A549 (cell line): ENCODE measurements at regions not wholly inside any gene's neighbourhood (a gene's known extent, or its start where the extent isn't known, plus 50 kb on each side); places are given as distances from the start of the nearest gene placed in this dataset.

Experiments used
- ATAC-seq, 2 experiments: fragments of 200-7000 bp in 1 of 2; fragments of >200 bp in 1 of 2; cut with Nextera tagmentation in 1 of 2; cut with Tn5 transposase in 1 of 2; 3 replicates each; pipeline versions ENCODE4 v1.8.0 to v1.9.1; 2018 to 2020; ENCODE audit warnings: mild to moderate bottlenecking in 1 of 2, moderate library complexity in 1 of 2
- CTCF ChIA-PET: fragments of 300-600 bp; sonication (Branson Sonifier 250); formaldehyde crosslinking; extraction: SDS; loops from one replicate; lab custom pipeline; 2021; ENCODE audit warnings: antibody characterized with exemption, inconsistent platforms; lab: Yijun Ruan, JAX
- POLR2A ChIA-PET: fragments of 350-600 bp; formaldehyde crosslinking; extraction: SDS; loops from one replicate; lab custom pipeline; 2021; ENCODE audit warnings: antibody characterized with exemption, inconsistent platforms; lab: Yijun Ruan, JAX
- DNase-seq, 2 experiments: peaks; one replicate each; pipeline versions ENCODE4 v3.0.0 to v3.0.0-alpha.2; 2011 to 2016; ENCODE audit warnings: low read depth in 1 of 2, low spot score in 1 of 2
- FAIRE-seq: peaks from 2 replicates; lab custom pipeline; 2011; peaks lifted over from hg19 to GRCh38; lab: Jason Lieb, UNC
- H3K27ac ChIP-seq, 2 experiments: fragments of >200 bp; sonication (Bioruptor Twin); formaldehyde crosslinking; 3 replicates each; pipeline ENCODE4 v1.5.1; 2016 to 2017
- H3K4me1 ChIP-seq: fragments of >200 bp; sonication (Bioruptor Twin); formaldehyde crosslinking; 3 replicates; pipeline ENCODE4 v1.6.1; 2016
- H3K4me2 ChIP-seq: fragments of >200 bp; sonication (Bioruptor Twin); formaldehyde crosslinking; 3 replicates; pipeline ENCODE4 v1.6.1; 2016
- H3K4me3 ChIP-seq: fragments of >200 bp; sonication (Bioruptor Twin); formaldehyde crosslinking; 3 replicates; pipeline ENCODE4 v1.5.1; 2016
- H3K9me3 ChIP-seq: fragments of >200 bp; sonication (Bioruptor Twin); formaldehyde crosslinking; 3 replicates; pipeline ENCODE4 v1.6.1; 2016
- CBX2 ChIP-seq: fragments of 200-600 bp; sonication (generic); IDR thresholded peaks from 2 replicates; pipeline ENCODE4 v1.6.1; 2016; ENCODE audit warnings: low read depth, mild to moderate bottlenecking, borderline replicate concordance
- CBX8 ChIP-seq: fragments of 200-600 bp; sonication (generic); IDR thresholded peaks from 2 replicates; pipeline ENCODE4 v1.6.1; 2016
- CEBPB ChIP-seq, 2 experiments: fragments of >200 bp in 1 of 2; sonication (Bioruptor Twin) in 1 of 2; formaldehyde crosslinking in 1 of 2; IDR thresholded peaks; 2 replicates each; pipeline ENCODE4 v1.6.1; 2012 to 2016
- CHD2 ChIP-seq: fragments of 150-350 bp; IDR thresholded peaks from 2 replicates; pipeline ENCODE4 v1.6.1; 2014; ENCODE audit warnings: low read length; ENCODE audit not compliant: partially characterized antibody
- CHD4 ChIP-seq: fragments of 200-600 bp; sonication (generic); IDR thresholded peaks from 2 replicates; pipeline ENCODE4 v1.6.1; 2016; ENCODE audit warnings: antibody characterized with exemption, mild to moderate bottlenecking, borderline replicate concordance
- FOSB ChIP-seq: fragments of 250-450 bp; sonication (Bioruptor Pico); IDR thresholded peaks from 2 replicates; pipeline ENCODE4 v1.5.0; 2020; ENCODE audit warnings: mild to moderate bottlenecking, moderate library complexity
- FOSL2 ChIP-seq, 2 experiments: fragments of 450-650 bp in 1 of 2; fragments of >200 bp in 1 of 2; sonication (Bioruptor Twin) in 1 of 2; formaldehyde crosslinking; IDR thresholded peaks; 2 replicates each; pipeline versions ENCODE4 v1.5.0 to v1.6.1; 2016 to 2020; ENCODE audit warnings: mild to moderate bottlenecking in 1 of 2, moderate library complexity in 1 of 2
- FOXS1 ChIP-seq: fragments of 250-450 bp; sonication (Bioruptor Pico); IDR thresholded peaks from 2 replicates; pipeline ENCODE4 v1.5.0; 2020; ENCODE audit warnings: mild to moderate bottlenecking, moderate library complexity
- GATA3 ChIP-seq: IDR thresholded peaks from 2 replicates; pipeline ENCODE4 v1.6.1; 2012; ENCODE audit warnings: borderline replicate concordance
- HDAC2 ChIP-seq: fragments of 200-600 bp; sonication (generic); IDR thresholded peaks from 2 replicates; pipeline ENCODE4 v1.6.1; 2016
- HEYL ChIP-seq: fragments of 250-450 bp; sonication (Bioruptor Pico); IDR thresholded peaks from 2 replicates; pipeline ENCODE4 v1.8.0; 2021; ENCODE audit warnings: mild to moderate bottlenecking, moderate library complexity
- HOXA7 ChIP-seq: fragments of 250-450 bp; sonication (Bioruptor Pico); IDR thresholded peaks from 2 replicates; pipeline ENCODE4 v1.5.0; 2020; ENCODE audit warnings: mild to moderate bottlenecking, moderate library complexity
- HOXB13 ChIP-seq: fragments of 250-450 bp; sonication (Bioruptor Pico); IDR thresholded peaks from 2 replicates; pipeline ENCODE4 v1.5.0; 2020; ENCODE audit warnings: low read depth, mild to moderate bottlenecking, moderate library complexity
- HOXB5 ChIP-seq: fragments of 250-450 bp; sonication (Bioruptor Pico); IDR thresholded peaks from 2 replicates; pipeline ENCODE4 v1.5.0; 2020; ENCODE audit warnings: mild to moderate bottlenecking, moderate library complexity
- JUN ChIP-seq, 2 experiments: fragments of >200 bp; sonication (Bioruptor Twin); formaldehyde crosslinking; IDR thresholded peaks; 2 replicates in 1 of 2; 3 replicates in 1 of 2; pipeline ENCODE4 v1.6.1; 2016 to 2017
- JUNB ChIP-seq: fragments of >200 bp; sonication (Bioruptor Twin); formaldehyde crosslinking; IDR thresholded peaks from 2 replicates; pipeline ENCODE4 v1.6.1; 2016
- KDM1A ChIP-seq: fragments of 200-600 bp; sonication (generic); IDR thresholded peaks from 2 replicates; pipeline ENCODE4 v1.6.1; 2016; ENCODE audit warnings: low read depth, mild to moderate bottlenecking
- KDM5A ChIP-seq: fragments of 200-600 bp; sonication (generic); IDR thresholded peaks from 2 replicates; pipeline ENCODE4 v1.6.1; 2016; ENCODE audit warnings: antibody characterized with exemption, mild to moderate bottlenecking
- MAFK ChIP-seq: fragments of 450-650 bp; IDR thresholded peaks from 2 replicates; pipeline ENCODE4 v1.6.1; 2014; ENCODE audit not compliant: partially characterized antibody
- MAZ ChIP-seq: fragments of 150-350 bp; IDR thresholded peaks from 2 replicates; pipeline ENCODE4 v1.6.1; 2014; ENCODE audit warnings: antibody characterized with exemption, low read depth, low read length, borderline replicate concordance
- MYC ChIP-seq: IDR thresholded peaks from 2 replicates; pipeline ENCODE4 v1.6.1; 2012; ENCODE audit warnings: mild to moderate bottlenecking, inconsistent platforms, low read length, improper control_type of control experiment, borderline replicate concordance
- NFE2L2 ChIP-seq: fragments of 150-350 bp; conservative IDR thresholded peaks from 2 replicates; pipeline ENCODE4 v1.6.1; 2014; ENCODE audit warnings: low read length
- NPAS2 ChIP-seq: fragments of 250-450 bp; sonication (Bioruptor Pico); IDR thresholded peaks from 2 replicates; pipeline ENCODE4 v1.8.0; 2022; ENCODE audit warnings: mild to moderate bottlenecking, moderate library complexity, borderline replicate concordance
- NR3C1 ChIP-seq: fragments of >200 bp; sonication (Bioruptor Twin); formaldehyde crosslinking; IDR thresholded peaks from 3 replicates; pipeline ENCODE4 v1.6.1; 2017
- PHF8 ChIP-seq: fragments of 200-600 bp; sonication (generic); IDR thresholded peaks from 2 replicates; pipeline ENCODE4 v1.6.1; 2016; ENCODE audit warnings: low read depth, mild to moderate bottlenecking, antibody characterized with exemption, moderate library complexity, borderline replicate concordance
- POLR2AphosphoS2 ChIP-seq: conservative IDR thresholded peaks from 2 replicates; pipeline ENCODE4 v1.6.1; 2012; ENCODE audit warnings: low read length, improper control_type of control experiment, inconsistent platforms
- RARB ChIP-seq: fragments of 250-450 bp; sonication (Bioruptor Pico); IDR thresholded peaks from 2 replicates; pipeline ENCODE4 v1.8.0; 2021; ENCODE audit warnings: mild to moderate bottlenecking, moderate library complexity
- RCOR1 ChIP-seq: fragments of 150-350 bp; IDR thresholded peaks from 2 replicates; pipeline ENCODE4 v1.6.1; 2014; ENCODE audit warnings: antibody characterized with exemption, low read length, low read depth
- RFX5 ChIP-seq: fragments of 450-650 bp; IDR thresholded peaks from 2 replicates; pipeline ENCODE4 v1.7.1; 2014; ENCODE audit warnings: antibody characterized with exemption, mild to moderate bottlenecking, moderate library complexity
- ZC3H11A ChIP-seq: fragments of 450-650 bp; IDR thresholded peaks from 2 replicates; pipeline ENCODE4 v1.6.1; 2014; ENCODE audit warnings: antibody characterized with exemption, mild to moderate bottlenecking
- WGBS: methylation state at CpG from one replicate; pipeline ENCODE4 v1.1.6; 2017; ENCODE audit errors: missing lambda C conversion rate; 5-methylcytosine and 5-hydroxymethylcytosine counted together
- TF ChIP-seq, protein P1 (sequence below): fragments of 250-450 bp; sonication (Bioruptor Pico); IDR thresholded peaks from 2 replicates; pipeline ENCODE4 v1.5.0; 2021; ENCODE audit warnings: mild to moderate bottlenecking, moderate library complexity, borderline replicate concordance

DNA sequence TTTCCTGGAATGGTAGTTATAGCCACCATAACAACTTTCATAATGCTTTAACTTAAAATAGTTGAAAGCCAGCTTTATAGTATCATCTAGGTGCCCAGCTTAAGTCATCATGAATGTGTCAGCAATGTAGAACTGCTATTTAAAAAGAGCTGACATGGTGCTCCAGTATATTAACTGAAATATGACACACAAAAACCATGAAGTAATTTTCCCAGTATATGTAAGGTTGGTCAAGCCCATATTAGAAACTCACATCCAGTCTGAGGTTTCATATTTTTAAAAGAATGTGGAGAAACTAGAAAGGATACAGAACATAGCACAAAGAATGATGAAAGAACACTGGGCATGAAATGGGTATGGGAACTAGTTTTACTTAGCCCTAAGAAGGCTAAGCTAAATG lies 121.3 kb upstream of the KRAS start:
- POLR2A ChIA-PET: no interaction called here
- no peak for ATAC-seq
- TF ChIP-seq GATA3 (no peak), PHF8 (no peak), CEBPB (IDR thresholded peaks at IDR 0.05) (no peak), FOSB (no peak), ZC3H11A (no peak), HEYL (CRISPR knock-in tag) (no peak), NFE2L2 (no peak), JUNB (no peak), MAFK (no peak), MAZ (no peak), JUN (IDR thresholded peaks at IDR 0.05) (no peak), CHD4 (no peak), FOXS1 (CRISPR knock-in tag) (no peak), HDAC2 (no peak)
- TF ChIP-seq, protein P1, sequence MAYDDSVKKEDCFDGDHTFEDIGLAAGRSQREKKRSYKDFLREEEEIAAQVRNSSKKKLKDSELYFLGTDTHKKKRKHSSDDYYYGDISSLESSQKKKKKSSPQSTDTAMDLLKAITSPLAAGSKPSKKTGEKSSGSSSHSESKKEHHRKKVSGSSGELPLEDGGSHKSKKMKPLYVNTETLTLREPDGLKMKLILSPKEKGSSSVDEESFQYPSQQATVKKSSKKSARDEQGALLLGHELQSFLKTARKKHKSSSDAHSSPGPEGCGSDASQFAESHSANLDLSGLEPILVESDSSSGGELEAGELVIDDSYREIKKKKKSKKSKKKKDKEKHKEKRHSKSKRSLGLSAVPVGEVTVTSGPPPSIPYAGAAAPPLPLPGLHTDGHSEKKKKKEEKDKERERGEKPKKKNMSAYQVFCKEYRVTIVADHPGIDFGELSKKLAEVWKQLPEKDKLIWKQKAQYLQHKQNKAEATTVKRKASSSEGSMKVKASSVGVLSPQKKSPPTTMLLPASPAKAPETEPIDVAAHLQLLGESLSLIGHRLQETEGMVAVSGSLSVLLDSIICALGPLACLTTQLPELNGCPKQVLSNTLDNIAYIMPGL (CRISPR knock-in tag): no peak
- TF ChIP-seq, all 56 proteins: peak for 0
- Histone ChIP-seq H3K4me2 (no peak overlapping the region), H3K4me3 (no peak overlapping the region), H3K4me1 (no peaks in the 10 kb centered on the region), H3K9me3 (no peaks in the 10 kb centered on the region), H3K27ac (no peak overlapping the region)
- CTCF ChIA-PET: no interaction called here
- DNase-seq (no peak), FAIRE-seq (no peak)

DNA sequence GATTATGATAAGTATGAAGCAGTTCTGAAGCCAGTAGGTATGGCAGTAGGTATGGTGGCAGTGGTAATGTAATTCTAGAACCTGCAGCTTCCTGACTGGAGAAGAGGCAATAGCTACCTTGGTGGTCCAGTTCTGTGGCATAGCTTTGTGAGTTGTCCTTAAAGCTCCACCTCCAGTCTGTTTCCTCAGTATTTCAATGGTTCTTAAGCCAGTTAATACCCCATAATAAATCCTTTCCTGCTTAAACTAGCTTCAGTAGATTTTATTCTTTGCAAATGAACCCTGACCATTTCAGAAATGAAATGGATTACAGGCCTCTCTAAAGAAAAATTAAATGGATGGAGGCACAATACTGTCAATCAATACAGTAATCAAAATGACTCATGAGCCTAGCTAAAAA lies 117.8 kb upstream of the KRAS start:
- H3K4me3 ChIP-seq: no peak overlapping the region
- H3K27ac ChIP-seq: no peak overlapping the region
- ChIA-PET CTCF (interaction anchor here (0.6 to 1.4 kb wide), 2 partner anchors 9 to 1520 kb away, joined by 4 to 5 read pairs; no protein-coding TSS in a partner anchor), POLR2A (no interaction called here)
- H3K4me1 ChIP-seq: no peaks in the 10 kb centered on the region
- H3K4me2 ChIP-seq: no peak overlapping the region
- DNase-seq (no peak), FAIRE-seq (no peak), ATAC-seq (no peak)
- no peaks in the 10 kb centered on the region for H3K9me3 ChIP-seq
- TF ChIP-seq ZC3H11A: no peak
- no peak for TF ChIP-seq KDM1A
- no peak for TF ChIP-seq CHD2
- TF ChIP-seq CBX2: no peak
- TF ChIP-seq NR3C1: no peak
- no peak for TF ChIP-seq RFX5
- no peak for TF ChIP-seq MYC
- no peak for TF ChIP-seq POLR2AphosphoS2
- no peak for TF ChIP-seq JUN (IDR thresholded peaks at IDR 0.05)
- TF ChIP-seq NFE2L2: no peak
- no peak for TF ChIP-seq CBX8
- no peak for TF ChIP-seq RCOR1
- no peak for TF ChIP-seq JUNB
- TF ChIP-seq FOSL2 (IDR thresholded peaks at IDR 0.05): no peak
- no peak for TF ChIP-seq FOSL2 (CRISPR knock-in tag; IDR thresholded peaks at IDR 0.05)
- no peak for TF ChIP-seq MAFK
- TF ChIP-seq CEBPB (IDR thresholded peaks at IDR 0.05): no peak
- TF ChIP-seq HOXB13 (CRISPR knock-in tag): no peak
- no peak for TF ChIP-seq RARB (CRISPR knock-in tag)

DNA sequence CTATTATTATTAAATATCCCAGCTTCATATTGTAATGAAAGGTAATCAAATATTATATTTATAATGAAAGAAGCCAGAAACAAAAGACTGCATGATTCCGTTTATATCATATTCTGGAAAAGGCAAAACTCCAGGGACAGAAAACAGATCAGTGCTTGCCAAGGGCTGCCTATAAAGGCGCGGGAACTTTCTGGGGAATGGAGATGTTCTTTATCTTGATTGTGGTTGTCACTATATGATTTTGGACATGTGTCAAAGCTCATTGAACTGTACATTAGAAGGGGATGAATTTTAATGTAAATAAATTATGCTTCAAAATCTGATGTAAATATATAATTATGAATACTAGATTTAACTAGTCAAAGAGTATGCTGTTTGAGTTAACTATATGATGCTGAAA lies 115.4 kb upstream of the KRAS start:
- FAIRE-seq (no peak), DNase-seq (no peak), ATAC-seq (no peak)
- Histone ChIP-seq H3K4me3 (no peak overlapping the region), H3K27ac (no peak overlapping the region), H3K4me1 (no peaks in the 10 kb centered on the region), H3K4me2 (no peak overlapping the region), H3K9me3 (no peaks in the 10 kb centered on the region)
- no peak for TF ChIP-seq PHF8
- no peak for TF ChIP-seq NPAS2 (CRISPR knock-in tag)
- TF ChIP-seq RARB (CRISPR knock-in tag): no peak
- no peak for TF ChIP-seq KDM5A
- no peak for TF ChIP-seq HOXB5 (CRISPR knock-in tag)
- no peak for TF ChIP-seq HOXA7 (CRISPR knock-in tag)
- no peak for TF ChIP-seq KDM1A
- WGBS: 73% methylated on average over 3 of the region's 3 CpGs
- ChIA-PET CTCF (interaction anchor here (1.0 to 2.6 kb wide), 3 partner anchors 9 to 30 kb away, joined by 3 to 9 read pairs (median 3); no protein-coding TSS in a partner anchor), POLR2A (interaction anchor here (0.5 kb wide), 1 partner anchor 361 kb away, joined by 3 read pairs; no protein-coding TSS in a partner anchor)
